Adipocyte (in vitro differentiated cells): ENCODE measurements at regions not wholly inside any gene's neighbourhood (a gene's known extent, or its start where the extent isn't known, plus 50 kb on each side); places are given as distances from the start of the nearest gene placed in this dataset.

Experiments used
- DNase-seq: peaks from one replicate; pipeline ENCODE4 v3.0.0-alpha.2; 2015; ENCODE audit warnings: low read depth
- H3K27me3 ChIP-seq: replicated peaks from 2 replicates; pipeline ENCODE4 v1.7.0; 2013; ENCODE audit warnings: mild to moderate bottlenecking, low read length, moderate library complexity; ENCODE audit not compliant: control insufficient read depth, insufficient read depth
- H3K36me3 ChIP-seq: 2 replicates; pipeline ENCODE4 v1.7.0; 2013; ENCODE audit warnings: low read length, mild to moderate bottlenecking, moderate library complexity; ENCODE audit not compliant: control insufficient read depth, insufficient read depth, severe bottlenecking
- H3K4me1 ChIP-seq: 2 replicates; pipeline ENCODE4 v1.7.0; 2013; ENCODE audit warnings: mild to moderate bottlenecking, low read length, moderate library complexity; ENCODE audit not compliant: control insufficient read depth, insufficient read depth
- H3K4me3 ChIP-seq: 2 replicates; pipeline ENCODE4 v1.7.0; 2013; ENCODE audit warnings: mild to moderate bottlenecking, low read length, moderate library complexity
- H3K9ac ChIP-seq: 2 replicates; pipeline ENCODE4 v1.7.0; 2013; ENCODE audit warnings: mild to moderate bottlenecking, low read length, moderate library complexity
- H3K9me3 ChIP-seq: 2 replicates; pipeline ENCODE4 v1.7.0; 2013; ENCODE audit warnings: mild to moderate bottlenecking, low read length, moderate library complexity; ENCODE audit not compliant: control insufficient read depth

DNA sequence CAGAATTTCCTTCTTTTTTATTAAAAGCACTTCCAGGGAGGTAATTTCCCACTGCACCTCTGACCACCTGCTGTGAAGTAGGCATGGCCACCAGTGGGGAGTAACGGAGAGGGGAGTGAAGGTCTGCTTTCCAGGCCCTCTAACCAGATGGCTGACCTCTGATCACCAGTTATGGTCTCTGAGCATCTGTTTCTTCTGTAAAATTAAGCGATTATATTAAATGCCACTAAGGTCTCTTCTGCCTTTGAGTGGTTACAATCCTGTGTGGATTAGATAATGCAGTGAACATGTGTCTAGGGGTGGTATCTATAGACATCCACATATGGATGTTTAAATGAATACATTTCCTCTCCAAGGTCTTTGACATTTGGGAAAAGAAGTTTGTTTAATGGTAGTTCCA is 199.6 kb downstream of the HERPUD2 start:
- peaks cover 3% of the 10 kb centered on the region for H3K9me3 ChIP-seq
- H3K36me3 ChIP-seq = no peaks in the 10 kb centered on the region
- H3K9ac ChIP-seq = no peak overlapping the region
- peaks cover 17% of the 10 kb centered on the region for H3K27me3 ChIP-seq
- DNase-seq = no peak
- H3K4me3 ChIP-seq = no peak overlapping the region
- no peaks in the 10 kb centered on the region for H3K4me1 ChIP-seq

DNA sequence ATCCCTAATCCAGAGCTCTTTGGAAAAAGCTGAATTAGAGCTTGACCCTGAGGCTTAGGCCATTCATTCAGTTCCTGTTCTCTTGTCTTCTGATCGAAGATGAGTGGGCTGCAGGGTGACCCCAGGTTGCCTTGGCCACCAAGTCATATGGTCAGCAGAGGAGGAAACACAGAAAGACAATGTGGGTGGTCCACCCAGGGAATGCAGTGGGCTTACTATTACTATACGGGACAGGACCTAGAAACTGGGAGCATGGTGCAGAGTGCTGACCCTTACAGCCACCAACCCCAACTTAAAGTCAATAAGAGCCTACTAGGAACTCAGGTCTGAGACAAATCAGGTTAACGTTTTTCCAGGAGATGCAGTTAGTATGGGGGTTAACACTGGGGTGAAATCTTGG is 200.5 kb downstream of the HERPUD2 start:
- no peak overlapping the region for H3K9ac ChIP-seq
- no peaks in the 10 kb centered on the region for H3K36me3 ChIP-seq
- no peaks in the 10 kb centered on the region for H3K4me1 ChIP-seq
- DNase-seq = no peak
- H3K27me3 ChIP-seq = peaks cover 15% of the 10 kb centered on the region
- no peak overlapping the region for H3K4me3 ChIP-seq
- peaks cover 3% of the 10 kb centered on the region for H3K9me3 ChIP-seq

DNA sequence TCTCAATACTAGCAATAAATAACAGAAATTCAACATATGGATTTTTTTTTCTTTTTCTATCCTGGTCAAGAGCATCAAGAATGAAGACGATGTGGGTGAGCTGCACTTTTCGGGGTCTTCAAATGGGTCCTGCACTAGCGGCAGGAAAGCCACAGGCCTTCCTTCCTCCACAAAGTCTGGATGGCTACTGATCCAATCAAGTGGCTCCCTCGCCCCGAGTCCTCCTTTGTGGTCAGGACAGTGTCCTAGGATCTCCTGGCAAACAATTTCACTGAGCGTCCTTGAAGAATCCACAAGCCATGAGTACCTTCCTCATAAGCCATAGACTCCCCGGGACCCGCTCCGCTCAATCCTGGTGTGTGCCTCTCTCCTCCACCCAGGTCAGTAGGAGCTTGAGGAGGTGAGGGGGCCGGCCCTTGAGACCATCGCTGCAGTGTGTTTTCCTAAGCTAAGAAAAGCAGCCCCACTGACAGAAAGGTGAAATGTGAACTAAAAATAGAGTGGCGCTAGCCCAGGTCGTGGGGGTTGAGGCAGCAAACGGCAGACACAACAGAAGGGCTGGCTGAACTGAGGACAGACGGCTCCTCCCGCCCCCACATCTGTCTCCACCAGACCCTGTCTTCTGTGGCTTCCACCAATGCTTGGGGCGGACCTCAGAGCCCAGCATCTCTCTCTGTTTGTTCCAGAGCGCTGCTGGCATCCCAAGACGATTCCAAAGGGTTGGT is 202.3 kb downstream of the HERPUD2 start:
- no peak overlapping the region for H3K9ac ChIP-seq
- no peak for DNase-seq
- H3K4me1 ChIP-seq = no peaks in the 10 kb centered on the region
- peaks cover 9% of the 10 kb centered on the region for H3K27me3 ChIP-seq
- H3K9me3 ChIP-seq = peaks cover 3% of the 10 kb centered on the region
- no peak overlapping the region for H3K4me3 ChIP-seq
- H3K36me3 ChIP-seq = no peaks in the 10 kb centered on the region

DNA sequence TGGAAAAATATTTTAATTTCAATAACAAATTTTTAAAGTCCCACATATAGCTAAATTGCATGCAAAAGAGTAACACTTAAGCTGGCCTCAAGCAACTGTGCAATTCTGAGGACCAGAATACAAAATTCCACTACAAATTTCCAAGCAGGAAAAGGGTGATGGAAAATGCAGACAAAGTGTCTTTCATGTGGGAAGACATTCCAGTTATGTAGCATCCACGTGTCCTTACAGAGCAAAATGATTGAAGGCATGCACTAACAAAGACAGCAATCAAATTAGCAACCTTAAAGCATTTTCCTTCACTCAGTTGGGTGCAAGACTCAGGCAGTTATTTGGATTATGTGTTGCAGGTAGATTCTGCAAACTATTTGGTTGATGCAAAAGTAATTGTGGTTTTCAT is 203.7 kb downstream of the HERPUD2 start:
- no peaks in the 10 kb centered on the region for H3K36me3 ChIP-seq
- no peaks in the 10 kb centered on the region for H3K9me3 ChIP-seq
- H3K4me1 ChIP-seq = no peaks in the 10 kb centered on the region
- no peak for DNase-seq
- H3K27me3 ChIP-seq = peaks cover 5% of the 10 kb centered on the region
- H3K9ac ChIP-seq = no peak overlapping the region
- no peak overlapping the region for H3K4me3 ChIP-seq

DNA sequence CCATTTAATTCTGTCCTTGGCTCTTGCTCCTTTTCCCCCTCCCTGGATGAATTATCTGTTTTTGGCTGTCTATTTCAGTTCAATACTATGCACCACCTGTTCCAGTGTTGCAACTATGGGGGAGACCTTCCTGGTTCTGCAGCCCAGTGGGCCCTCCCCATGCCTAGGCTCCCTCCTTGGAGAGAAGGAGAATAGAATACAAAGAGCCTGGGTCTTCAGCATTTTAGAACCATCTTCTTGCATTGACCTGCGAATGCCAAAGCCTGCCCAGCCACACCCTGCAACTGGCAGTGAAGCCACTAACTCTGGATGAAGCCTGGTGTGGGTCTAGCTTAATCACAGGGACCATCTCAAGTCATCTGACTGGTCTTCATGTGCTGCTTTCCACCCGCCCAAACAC is 207.1 kb downstream of the HERPUD2 start:
- H3K4me1 ChIP-seq = no peaks in the 10 kb centered on the region
- H3K36me3 ChIP-seq = no peaks in the 10 kb centered on the region
- peaks cover 19% of the 10 kb centered on the region for H3K27me3 ChIP-seq
- H3K4me3 ChIP-seq = no peak overlapping the region
- H3K9me3 ChIP-seq = no peaks in the 10 kb centered on the region
- H3K9ac ChIP-seq = no peak overlapping the region
- DNase-seq = no peak

DNA sequence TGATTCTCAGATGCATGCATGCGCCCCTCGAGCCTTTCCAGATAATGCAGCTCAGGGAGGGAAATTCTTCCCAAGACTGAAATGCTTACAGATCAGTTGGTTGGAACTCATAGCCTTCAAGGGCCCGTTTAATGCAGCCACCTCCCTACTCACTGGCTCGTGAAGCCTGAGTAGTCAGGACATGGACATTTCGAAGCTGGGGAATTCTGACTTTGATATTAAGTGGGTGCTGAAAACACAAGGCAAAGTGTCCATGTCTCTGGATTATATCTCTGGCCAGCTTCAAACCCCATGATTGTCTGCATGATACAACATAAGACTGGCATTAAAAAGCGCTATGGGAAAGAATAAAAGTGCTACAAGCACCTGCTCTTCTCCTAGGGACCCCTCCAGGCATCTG is 207.5 kb downstream of the HERPUD2 start:
- H3K27me3 ChIP-seq = peaks cover 19% of the 10 kb centered on the region
- H3K4me1 ChIP-seq = no peaks in the 10 kb centered on the region
- H3K9ac ChIP-seq = no peak overlapping the region
- H3K36me3 ChIP-seq = no peaks in the 10 kb centered on the region
- no peaks in the 10 kb centered on the region for H3K9me3 ChIP-seq
- no peak overlapping the region for H3K4me3 ChIP-seq
- DNase-seq = no peak

DNA sequence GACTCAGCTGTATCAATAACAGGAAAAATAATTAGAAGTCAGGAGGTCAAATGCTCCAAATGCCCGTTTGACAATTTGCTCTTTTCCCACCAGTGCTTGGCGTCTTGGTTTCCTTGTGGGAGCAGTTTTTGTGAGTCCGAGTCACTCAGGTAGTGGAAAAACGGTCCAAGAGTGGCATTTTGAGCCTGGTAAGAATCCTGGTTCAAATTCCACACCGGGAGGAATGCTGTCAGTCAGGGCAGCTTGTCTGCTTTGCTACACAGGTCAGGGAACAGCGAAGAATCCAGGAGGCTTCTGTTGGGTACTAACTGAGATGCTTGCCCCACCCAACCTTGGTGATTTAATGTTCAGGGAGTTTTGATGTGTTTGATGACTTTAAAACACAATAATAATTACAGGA is 209.5 kb downstream of the HERPUD2 start:
- Histone ChIP-seq H3K4me3 (no peak overlapping the region), H3K9me3 (no peaks in the 10 kb centered on the region), H3K4me1 (no peaks in the 10 kb centered on the region), H3K27me3 (peaks cover 19% of the 10 kb centered on the region), H3K36me3 (no peaks in the 10 kb centered on the region), H3K9ac (no peak overlapping the region)
- no peak for DNase-seq

DNA sequence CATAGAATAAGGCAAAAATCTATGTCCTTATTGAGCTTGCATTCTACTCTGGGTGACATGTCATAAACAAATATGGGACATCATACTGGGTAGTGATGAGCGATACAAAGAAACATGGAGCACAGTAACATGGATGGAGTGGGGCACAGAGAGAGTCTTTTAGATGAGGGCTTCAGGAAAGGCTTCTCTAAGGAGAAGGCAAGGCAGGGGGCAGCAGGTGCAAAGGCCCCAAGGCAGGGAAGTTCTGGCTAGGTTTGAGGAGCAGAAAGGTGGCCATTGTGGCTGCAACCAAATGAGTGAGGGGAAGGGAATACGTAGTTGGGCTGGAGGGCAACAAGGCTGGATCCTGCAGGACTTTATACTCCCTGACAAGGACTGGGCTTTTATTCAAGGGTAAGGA is 211.4 kb downstream of the HERPUD2 start:
- H3K4me3 ChIP-seq = no peak overlapping the region
- no peaks in the 10 kb centered on the region for H3K4me1 ChIP-seq
- no peaks in the 10 kb centered on the region for H3K36me3 ChIP-seq
- no peak for DNase-seq
- H3K9me3 ChIP-seq = peaks cover 2% of the 10 kb centered on the region
- H3K9ac ChIP-seq = no peak overlapping the region
- H3K27me3 ChIP-seq = peaks cover 19% of the 10 kb centered on the region

DNA sequence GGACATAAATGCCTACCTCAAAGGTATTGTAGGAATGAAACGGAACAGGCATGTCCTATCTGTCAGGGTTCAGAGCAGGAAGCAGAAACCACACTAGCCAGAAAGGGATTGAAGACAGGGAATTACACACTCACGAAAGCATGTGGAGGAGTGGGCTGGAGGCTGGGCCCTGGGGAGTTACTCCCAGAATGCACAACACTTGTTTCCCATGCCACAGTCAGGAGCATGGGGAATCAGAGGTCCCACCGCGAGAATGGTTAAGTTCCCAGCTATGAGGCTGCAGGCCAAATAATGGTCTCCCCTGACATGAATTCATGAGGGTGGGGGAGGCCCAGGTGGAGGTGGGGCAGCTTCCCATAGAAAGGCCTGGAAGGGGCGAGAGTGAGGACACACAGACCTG is 212.7 kb downstream of the HERPUD2 start:
- Histone ChIP-seq H3K36me3 (no peaks in the 10 kb centered on the region), H3K4me3 (no peak overlapping the region), H3K27me3 (peaks cover 13% of the 10 kb centered on the region), H3K9me3 (peaks cover 14% of the 10 kb centered on the region), H3K4me1 (no peaks in the 10 kb centered on the region), H3K9ac (no peak overlapping the region)
- DNase-seq = no peak

DNA sequence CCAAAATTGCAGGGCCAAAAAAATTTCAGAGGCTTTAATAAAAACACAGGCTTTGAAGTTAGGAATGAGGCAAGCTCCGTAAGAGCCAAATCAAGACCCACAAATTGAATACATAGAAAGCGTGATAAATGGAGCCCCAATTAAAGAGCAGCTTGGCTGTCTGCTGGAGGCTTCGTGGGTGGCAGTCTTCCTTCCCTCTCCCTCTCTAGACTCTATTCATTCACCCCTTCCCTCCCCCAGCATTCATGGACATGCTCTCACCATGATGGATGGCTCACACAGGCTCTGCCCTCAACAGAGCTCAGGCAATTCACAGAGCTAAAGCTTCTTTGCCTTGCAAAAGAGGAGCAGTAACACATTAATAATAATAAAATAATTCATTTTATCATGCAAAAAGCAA is 214.1 kb downstream of the HERPUD2 start:
- Histone ChIP-seq H3K9me3 (peaks cover 27% of the 10 kb centered on the region), H3K27me3 (peaks cover 13% of the 10 kb centered on the region), H3K4me3 (no peak overlapping the region), H3K9ac (no peak overlapping the region), H3K4me1 (no peaks in the 10 kb centered on the region), H3K36me3 (no peaks in the 10 kb centered on the region)
- no peak for DNase-seq

DNA sequence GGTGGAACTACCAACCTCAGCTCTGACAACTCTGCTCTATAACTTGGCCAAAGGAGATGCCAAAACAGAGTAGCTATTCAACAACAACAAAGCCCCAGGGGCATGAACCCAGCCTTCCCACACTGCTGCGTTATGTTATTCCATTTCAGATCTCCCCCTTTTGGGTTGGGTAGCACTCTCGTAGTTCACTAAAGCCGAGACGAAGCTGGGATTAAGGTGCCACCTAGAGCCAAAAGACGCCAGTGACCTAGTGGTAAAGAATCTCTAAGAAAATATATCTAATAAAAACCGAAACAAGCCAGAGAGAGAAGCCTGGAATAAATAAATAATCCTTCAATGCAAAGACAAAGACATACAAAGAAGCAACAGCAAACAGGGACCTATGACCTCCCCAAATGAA is 217.3 kb downstream of the HERPUD2 start:
- Histone ChIP-seq H3K9me3 (peaks cover 27% of the 10 kb centered on the region), H3K4me3 (no peak overlapping the region), H3K27me3 (no peaks in the 10 kb centered on the region), H3K4me1 (no peaks in the 10 kb centered on the region), H3K36me3 (no peaks in the 10 kb centered on the region), H3K9ac (no peak overlapping the region)
- DNase-seq = no peak

DNA sequence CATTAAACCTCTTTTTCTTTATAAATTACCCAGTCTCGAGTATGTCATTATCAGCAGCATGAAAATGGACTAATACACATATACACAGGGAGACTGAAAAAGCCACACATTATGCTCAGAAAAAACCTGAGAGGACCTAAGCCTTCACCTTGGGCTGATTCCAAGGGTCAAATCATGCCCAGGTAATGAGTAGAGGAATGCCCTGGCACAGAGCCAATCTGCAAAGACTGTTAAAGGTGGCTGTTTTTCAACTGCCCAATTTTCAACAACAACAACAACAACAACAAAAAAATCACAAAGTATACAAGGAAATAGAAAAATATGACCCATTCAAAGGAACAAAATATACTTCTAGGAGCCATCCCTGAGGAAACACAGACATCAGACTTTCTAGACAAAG is 220.2 kb upstream of the TBX20 start:
- no peaks in the 10 kb centered on the region for H3K36me3 ChIP-seq

More for the DNA sequence above, 220.2 kb upstream of the TBX20 start:
- H3K4me3 ChIP-seq = no peak overlapping the region
- H3K9me3 ChIP-seq = peaks cover 27% of the 10 kb centered on the region
- H3K9ac ChIP-seq = no peak overlapping the region
- no peaks in the 10 kb centered on the region for H3K4me1 ChIP-seq
- DNase-seq = no peak
- H3K27me3 ChIP-seq = no peaks in the 10 kb centered on the region
